T47D (cell line): ENCODE measurements at regions not wholly inside any gene's neighbourhood (a gene's known extent, or its start where the extent isn't known, plus 50 kb on each side); places are given as distances from the start of the nearest gene placed in this dataset.
"Not testable (repeated sequence)": the region's sequence is repeated elsewhere in the genome, so short reads cannot be mapped to it uniquely, and the experiment has no call there.

Experiments
- DNase-seq, 2 experiments: peaks; one replicate each; pipeline versions ENCODE4 v3.0.0 to v3.0.0-alpha.2; 2011 to 2012; ENCODE audit warnings: low read depth in 1 of 2, low spot score in 1 of 2
- JUND ChIP-seq: IDR thresholded peaks from 2 replicates; pipeline ENCODE4 v1.6.1; 2012; ENCODE audit warnings: low read depth
- in situ Hi-C: cut with HindIII; loops from 2 replicates; pipeline ENCODE4 v1.10.0; 2016; ENCODE audit warnings: low sequenced_read_pairs, low pct_unique_long_range_greater_than_20kb

- no peak for DNase-seq
- in situ Hi-C loops, result no loop called here
- TF ChIP-seq JUND, result no peak
These were observed 649.0 kb downstream of the CPS1 start for GRCh38 chr2:211205358-211205757.

GRCh38 chr2:211205836-211206235, 649.4 kb downstream of the CPS1 start:
- TF ChIP-seq JUND, result no peak
- DNase-seq, result no peak
- in situ Hi-C loops, result no loop called here

GRCh38 chr2:211216221-211216620, 659.8 kb downstream of the CPS1 start:
- in situ Hi-C loops, result no loop called here
- TF ChIP-seq JUND, result no peak
- DNase-seq, result peak in 1 of 2 experiments; percentile 67

- in situ Hi-C loops, DNase-seq: not testable (repeated sequence)
These were observed 663.1 kb downstream of the CPS1 start for GRCh38 chr2:211219548-211219947.

GRCh38 chr2:211225784-211226183, 669.4 kb downstream of the CPS1 start:
- in situ Hi-C loops, result no loop called here
- TF ChIP-seq JUND, result no peak
- no peak for DNase-seq

- DNase-seq, result no peak
- TF ChIP-seq JUND, result no peak
- in situ Hi-C loops, result no loop called here
These were observed 672.2 kb downstream of the CPS1 start for GRCh38 chr2:211228559-211228958.

- DNase-seq, result no peak
- no peak for TF ChIP-seq JUND
- in situ Hi-C loops, result no loop called here
These were observed 681.3 kb downstream of the CPS1 start for GRCh38 chr2:211237586-211238275.

GRCh38 chr2:211241891-211242290, 685.5 kb downstream of the CPS1 start:
- in situ Hi-C loops, result no loop called here
- TF ChIP-seq JUND, result no peak
- no peak for DNase-seq

- DNase-seq, result no peak
- in situ Hi-C loops, result no loop called here
- TF ChIP-seq JUND, result no peak
These were observed 691.4 kb downstream of the CPS1 start for GRCh38 chr2:211247751-211248150.

- TF ChIP-seq JUND, result no peak
- peak in 1 of 2 experiments; percentile 68 for DNase-seq
- in situ Hi-C loops, result no loop called here
These were observed 692.4 kb downstream of the CPS1 start for GRCh38 chr2:211248841-211249240.

GRCh38 chr2:211251016-211251415, 694.6 kb downstream of the CPS1 start:
- DNase-seq, result no peak
- no peak for TF ChIP-seq JUND
- in situ Hi-C loops, result no loop called here

GRCh38 chr2:211258646-211259335, 702.4 kb downstream of the CPS1 start:
- in situ Hi-C loops, result no loop called here
- no peak for DNase-seq

GRCh38 chr2:211259831-211260476, 703.6 kb downstream of the CPS1 start:
- no peak for DNase-seq
- in situ Hi-C loops, result no loop called here
- no peak for TF ChIP-seq JUND

More at GRCh38 chr2:211258646-211259335, 702.4 kb downstream of the CPS1 start:
- no peak for TF ChIP-seq JUND
